HepG2 (cell line): ENCODE measurements at regions not wholly inside any gene's neighbourhood (a gene's known extent, or its start where the extent isn't known, plus 50 kb on each side); places are given as distances from the start of the nearest gene placed in this dataset.

Source experiments
- ATAC-seq: fragments of 200-7000 bp; cut with Tn5 transposase; 3 replicates; pipeline ENCODE4 v1.9.1; 2020; ENCODE audit warnings: mild to moderate bottlenecking, moderate library complexity
- BruUV-seq: library from RNA; stranded (reverse); fragments of 400-500 nt; replicated peaks from 2 replicates; lab custom pipeline; 2021; lab: Mats Ljungman, UMichigan
- CTCF ChIA-PET: fragments of 300-600 bp; formaldehyde crosslinking; extraction: SDS; loops from one replicate; lab custom pipeline; 2021; ENCODE audit warnings: low total read pairs, inconsistent platforms, low intra/inter-chr PET ratio; lab: Yijun Ruan, JAX
- POLR2A ChIA-PET: fragments of 350-600 bp; sonication (Branson Sonifier 250); formaldehyde crosslinking; loops from one replicate; lab custom pipeline; 2020; ENCODE audit warnings: antibody characterized with exemption, inconsistent platforms; lab: Yijun Ruan, JAX
- DNase-seq: peaks from one replicate; pipeline ENCODE4 v3.0.0-alpha.2; 2015; ENCODE audit warnings: low spot score
- FAIRE-seq: peaks from 3 replicates; lab custom pipeline; 2011; peaks lifted over from hg19 to GRCh38; lab: Jason Lieb, UNC
- H2AFZ ChIP-seq: one replicate; pipeline ENCODE4 v1.6.1; 2011; ENCODE audit warnings: low read length, inconsistent platforms
- H3K27ac ChIP-seq: fragments of 300-600 bp; 3 replicates; pipeline ENCODE4 v1.8.0; 2011; ENCODE audit warnings: mixed run types, mild to moderate bottlenecking, mixed read lengths, low read length, inconsistent platforms; ENCODE audit not compliant: insufficient read depth; ENCODE audit errors: extremely low read length
- H3K27me3 ChIP-seq, 2 experiments: fragments of 200-600 bp in 1 of 2; 2 replicates in 1 of 2; 3 replicates in 1 of 2; pipeline versions ENCODE4 v1.6.0 to v1.8.0; 2011; ENCODE audit warnings: low read length in 2 of 2, mild to moderate bottlenecking in 2 of 2, moderate library complexity in 2 of 2, inconsistent platforms in 1 of 2; ENCODE audit not compliant: insufficient read depth in 2 of 2, control insufficient read depth in 1 of 2
- H3K36me3 ChIP-seq, 2 experiments: fragments of 200-600 bp in 1 of 2; replicated peaks in 1 of 2; 2 replicates in 1 of 2; 3 replicates in 1 of 2; pipeline versions ENCODE4 v1.5.1 to v1.8.0; 2011; ENCODE audit warnings: low read length in 2 of 2, inconsistent platforms in 1 of 2; ENCODE audit not compliant: insufficient read depth in 2 of 2, control insufficient read depth in 1 of 2
- H3K4me1 ChIP-seq: 2 replicates; pipeline ENCODE4 v1.5.1; 2012; ENCODE audit warnings: low read length, inconsistent platforms; ENCODE audit not compliant: insufficient read depth
- H3K4me2 ChIP-seq: 2 replicates; pipeline ENCODE4 v1.6.0; 2011; ENCODE audit warnings: low read depth, low read length, inconsistent platforms
- H3K4me3 ChIP-seq, 3 experiments: fragments of 200-600 bp in 1 of 3; sonication (generic), shearing (Covaris generic) in 1 of 3; replicated peaks in 1 of 3; 2 replicates each; pipeline ENCODE4 v1.5.1; 2011 to 2016; ENCODE audit warnings: low read length in 3 of 3, inconsistent platforms in 2 of 3, low read depth in 2 of 3, mild to moderate bottlenecking in 2 of 3, control low read depth in 1 of 3, mixed read lengths in 1 of 3; ENCODE audit not compliant: insufficient read depth in 1 of 3
- H3K79me2 ChIP-seq: one replicate; pipeline ENCODE4 v1.6.1; 2011; ENCODE audit warnings: low read length, inconsistent platforms; ENCODE audit not compliant: insufficient read depth
- H3K9ac ChIP-seq: 2 replicates; pipeline ENCODE4 v1.6.0; 2011; ENCODE audit warnings: mild to moderate bottlenecking, low read depth, low read length, inconsistent platforms; ENCODE audit not compliant: insufficient read depth
- H3K9me3 ChIP-seq: 2 replicates; pipeline ENCODE4 v1.5.1; 2012; ENCODE audit warnings: mild to moderate bottlenecking, low read length
- H4K20me1 ChIP-seq: 2 replicates; pipeline ENCODE4 v1.6.0; 2011; ENCODE audit warnings: inconsistent platforms, mild to moderate bottlenecking, low read length, moderate library complexity; ENCODE audit not compliant: insufficient read depth
- HNF4A ChIP-seq: sonication (generic); formaldehyde crosslinking; IDR thresholded peaks from 2 replicates; pipeline ENCODE4 v1.4.0; 2020; ENCODE audit warnings: missing genetic modification reagents
- WGBS: methylation state at CpG from one replicate; pipeline ENCODE4 v1.1.6; 2017; ENCODE audit warnings: low lambda C conversion rate; 5-methylcytosine and 5-hydroxymethylcytosine counted together
- in situ Hi-C: cut with HindIII; loops from 2 replicates; pipeline ENCODE4 v1.10.0; 2017; ENCODE audit warnings: low pct_unique_long_range_greater_than_20kb; ENCODE audit not compliant: extremely low pct_ligation_motif_present
- intact Hi-C: fragments of 100-400 bp; cut with micrococcal nuclease; formaldehyde crosslinking; loops from one replicate; pipeline ENCODE4 v1.10.0; 2022; ENCODE audit not compliant: unreplicated experiment
- TF ChIP-seq, protein P1 (sequence below): IDR thresholded peaks from 2 replicates; pipeline ENCODE4 v1.6.1; 2016; ENCODE audit warnings: mild to moderate bottlenecking

DNA sequence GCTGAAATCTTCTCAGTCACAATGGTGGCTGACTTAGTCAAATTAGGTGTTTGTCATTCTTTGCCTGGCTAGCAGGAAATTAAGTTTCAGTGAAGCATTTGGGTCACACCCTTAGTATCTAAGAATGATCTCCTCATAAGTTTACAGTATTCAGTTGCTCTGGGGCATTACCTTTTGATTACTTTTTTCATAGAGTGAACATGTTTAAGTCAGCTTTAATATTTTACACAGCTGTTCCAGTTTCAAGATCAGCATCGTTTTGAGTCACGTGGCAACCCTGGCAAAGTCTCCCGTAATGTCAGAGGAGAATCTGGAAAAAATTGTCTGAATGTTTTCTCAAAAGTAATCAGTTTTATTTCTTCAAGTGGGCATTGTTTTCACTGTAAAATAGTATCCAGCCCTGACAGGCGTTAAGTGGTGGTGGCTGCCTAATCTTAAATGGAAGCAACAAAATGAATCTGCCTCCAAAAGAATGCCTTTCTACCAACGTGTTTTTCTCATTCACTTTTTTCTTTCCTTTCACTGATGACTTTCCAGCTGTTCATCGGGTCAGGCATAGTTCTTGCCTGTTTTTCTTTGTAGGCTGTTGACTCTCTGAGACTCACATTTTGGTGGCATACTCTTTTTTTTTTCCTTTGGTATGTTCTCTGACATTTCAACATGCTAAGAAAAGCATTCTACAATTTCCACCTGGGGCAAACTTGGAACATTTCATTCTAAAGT is 319.6 kb upstream of the TCF4 start:
- CTCF ChIA-PET = no interaction called here
- 2% methylated on average over 6 of the region's 6 CpGs for WGBS
- Histone ChIP-seq H2AFZ (no peak overlapping the region), H3K79me2 (no peaks in the 10 kb centered on the region), H3K36me3 (no peaks in the 10 kb centered on the region)
- ATAC-seq = no peak
- in situ Hi-C loops = no loop called here
- TF ChIP-seq, protein P1, sequence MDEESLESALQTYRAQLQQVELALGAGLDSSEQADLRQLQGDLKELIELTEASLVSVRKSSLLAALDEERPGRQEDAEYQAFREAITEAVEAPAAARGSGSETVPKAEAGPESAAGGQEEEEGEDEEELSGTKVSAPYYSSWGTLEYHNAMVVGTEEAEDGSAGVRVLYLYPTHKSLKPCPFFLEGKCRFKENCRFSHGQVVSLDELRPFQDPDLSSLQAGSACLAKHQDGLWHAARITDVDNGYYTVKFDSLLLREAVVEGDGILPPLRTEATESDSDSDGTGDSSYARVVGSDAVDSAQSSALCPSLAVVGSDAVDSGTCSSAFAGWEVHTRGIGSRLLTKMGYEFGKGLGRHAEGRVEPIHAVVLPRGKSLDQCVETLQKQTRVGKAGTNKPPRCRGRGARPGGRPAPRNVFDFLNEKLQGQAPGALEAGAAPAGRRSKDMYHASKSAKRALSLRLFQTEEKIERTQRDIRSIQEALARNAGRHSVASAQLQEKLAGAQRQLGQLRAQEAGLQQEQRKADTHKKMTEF (CRISPR knock-in tag) = no peak
- TF ChIP-seq, all 625 proteins: peak for 0
- intact Hi-C loops = no loop called here
- H3K27ac ChIP-seq = no peak overlapping the region
- H3K4me1 ChIP-seq = no peaks in the 10 kb centered on the region
- no TSS peak for BruUV-seq
- POLR2A ChIA-PET = no interaction called here
- H3K9ac ChIP-seq = no peak overlapping the region
- no peak for DNase-seq
- H4K20me1 ChIP-seq = no peaks in the 10 kb centered on the region
- FAIRE-seq = no peak
- no peaks in the 10 kb centered on the region for H3K27me3 ChIP-seq
- no peak overlapping the region for H3K4me3 ChIP-seq
- no peak overlapping the region for H3K4me2 ChIP-seq
- H3K9me3 ChIP-seq = peaks cover 74% of the 10 kb centered on the region

DNA sequence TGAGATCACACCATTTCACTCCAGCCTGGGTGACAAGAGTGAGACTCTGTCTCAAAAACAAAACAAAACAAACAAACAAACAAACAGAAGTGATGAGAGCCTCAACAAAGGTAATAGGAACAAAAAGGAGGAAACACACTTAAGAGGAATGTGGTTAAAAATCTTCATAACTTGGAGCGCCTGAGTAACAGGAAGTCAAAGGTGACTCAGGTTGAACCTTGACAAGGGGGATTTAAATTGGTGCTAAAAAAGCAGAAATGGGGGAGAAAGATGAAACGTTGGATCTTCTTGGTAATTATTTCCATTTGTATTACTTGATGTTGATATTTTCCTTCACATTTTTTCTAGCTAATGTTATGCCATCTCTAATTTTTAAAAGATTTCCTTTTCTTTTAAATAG is 318.5 kb upstream of the TCF4 start:
- H3K79me2 ChIP-seq = no peaks in the 10 kb centered on the region
- H2AFZ ChIP-seq = no peak overlapping the region
- intact Hi-C loops = no loop called here
- ATAC-seq (no peak), FAIRE-seq (no peak), DNase-seq (no peak)
- CTCF ChIA-PET = no interaction called here
- POLR2A ChIA-PET = no interaction called here
- no peaks in the 10 kb centered on the region for H3K27me3 ChIP-seq
- H3K27ac ChIP-seq = no peak overlapping the region
- no peak overlapping the region for H3K4me2 ChIP-seq
- H3K9ac ChIP-seq = no peak overlapping the region
- no peaks in the 10 kb centered on the region for H3K36me3 ChIP-seq
- H3K4me1 ChIP-seq = no peaks in the 10 kb centered on the region
- H3K9me3 ChIP-seq = peaks cover 74% of the 10 kb centered on the region
- BruUV-seq = no TSS peak
- 18% methylated on average over 2 of the region's 2 CpGs for whole genome bisulfite sequencing
- in situ Hi-C loops = no loop called here
- no peaks in the 10 kb centered on the region for H4K20me1 ChIP-seq
- H3K4me3 ChIP-seq = no peak overlapping the region
- no peak for TF ChIP-seq HNF4A (CRISPR knock-in tag)
